HG03575 (cell line): ENCODE measurements at regions not wholly inside any gene's neighbourhood (a gene's known extent, or its start where the extent isn't known, plus 50 kb on each side); places are given as distances from the start of the nearest gene placed in this dataset.

ENCODE experiments used
- ATAC-seq: cut with Tn5 transposase; IDR thresholded peaks from one replicate; pipeline ENCODE4 v1.9.1; 2021; ENCODE audit not compliant: unreplicated experiment, insufficient number of reproducible peaks, low FRiP score; ENCODE audit errors: extremely low read depth

GRCh38 chr6:134381959-134382358 is 64.0 kb upstream of the SGK1 start:
- ATAC-seq: no peak

- no peak for ATAC-seq
Measured at GRCh38 chr6:134379599-134379998, 61.7 kb upstream of the SGK1 start.

- peak; percentile 64 for ATAC-seq
Measured at GRCh38 chr6:134379076-134379475, 61.2 kb upstream of the SGK1 start.

GRCh38 chr6:134378426-134378825 is 60.5 kb upstream of the SGK1 start:
- no peak for ATAC-seq

GRCh38 chr6:134376785-134377184 is 58.9 kb upstream of the SGK1 start:
- no peak for ATAC-seq

GRCh38 chr6:134375220-134375580 is 57.3 kb upstream of the SGK1 start:
- no peak for ATAC-seq

GRCh38 chr6:134374491-134375219 is 56.7 kb upstream of the SGK1 start:
- ATAC-seq: no peak

- no peak for ATAC-seq
Measured at GRCh38 chr6:134373993-134374392, 56.1 kb upstream of the SGK1 start.

- peak; percentile 89 for ATAC-seq
Measured at GRCh38 chr6:134373282-134373922, 55.5 kb upstream of the SGK1 start.

GRCh38 chr6:134372603-134373281 is 54.8 kb upstream of the SGK1 start:
- no peak for ATAC-seq

- no peak for ATAC-seq
Measured at GRCh38 chr6:134368670-134369069, 50.8 kb upstream of the SGK1 start.
